ENCODE measurements at regions not wholly inside any gene's neighbourhood (a gene's known extent, or its start where the extent isn't known, plus 50 kb on each side); places are given as distances from the start of the nearest gene placed in this dataset.

DNA sequence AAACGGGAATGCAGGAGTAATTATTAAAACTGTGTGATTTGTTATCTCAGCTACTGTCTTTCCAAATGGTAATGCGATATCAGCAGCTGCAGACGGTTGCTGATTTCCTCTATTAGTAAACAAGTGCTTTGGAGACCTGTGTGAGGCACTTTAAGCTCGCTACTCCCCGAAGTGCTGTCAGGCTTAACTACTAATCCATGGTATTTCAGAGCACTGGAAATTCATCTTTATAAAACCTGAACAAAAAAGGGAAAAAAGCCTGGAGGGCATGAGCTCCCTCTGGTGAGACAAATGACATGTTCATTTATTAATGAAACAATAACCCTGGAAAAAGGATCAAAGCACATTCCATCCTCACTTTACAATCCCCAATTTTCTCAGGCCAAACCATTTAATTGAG is 143.6 kb upstream of the OTX2 start:
- no peak for DNase-seq
- TF ChIP-seq GATA1 (IDR thresholded peaks at IDR 0.05; ENCODE audit: low read depth, low read length) = no peak
- no peak for TF ChIP-seq POLR2A (IDR thresholded peaks at IDR 0.05; ENCODE audit: low read length)

DNA sequence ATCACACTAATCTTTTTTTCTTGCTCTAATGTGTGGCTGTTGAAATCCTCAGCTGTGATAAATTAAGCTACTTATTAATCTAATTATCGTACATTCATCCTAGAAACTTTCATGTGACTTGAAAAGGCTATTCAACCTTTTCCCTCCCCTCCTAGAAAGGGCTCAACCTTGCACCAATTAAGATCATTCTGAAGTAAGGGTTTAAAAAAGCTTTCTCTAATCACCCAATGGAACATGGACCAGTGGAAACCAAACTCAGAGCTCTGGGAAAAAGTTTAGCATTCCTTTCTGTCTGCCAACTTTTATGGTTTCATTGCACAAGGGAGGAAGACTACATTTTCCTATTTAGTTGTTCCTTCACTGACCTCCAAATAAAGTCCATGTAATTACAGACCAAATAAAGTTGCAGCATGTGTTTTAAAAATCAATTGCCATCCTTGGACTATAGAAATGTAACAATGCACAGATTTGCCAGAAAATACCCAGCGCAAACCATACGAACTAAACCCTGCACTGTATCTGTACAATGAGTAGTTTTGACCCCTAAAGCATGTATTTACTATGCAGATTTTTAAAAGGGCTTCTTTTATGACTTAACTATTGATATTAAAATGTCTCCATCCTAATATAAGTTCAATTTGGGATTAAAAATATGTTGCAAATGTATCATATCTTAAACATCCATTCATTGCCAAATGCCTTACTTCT is 142.6 kb upstream of the OTX2 start:
- no peak for TF ChIP-seq POLR2A (IDR thresholded peaks at IDR 0.05; ENCODE audit: low read length)
- TF ChIP-seq GATA1 (IDR thresholded peaks at IDR 0.05; ENCODE audit: low read depth, low read length) = no peak

DNA sequence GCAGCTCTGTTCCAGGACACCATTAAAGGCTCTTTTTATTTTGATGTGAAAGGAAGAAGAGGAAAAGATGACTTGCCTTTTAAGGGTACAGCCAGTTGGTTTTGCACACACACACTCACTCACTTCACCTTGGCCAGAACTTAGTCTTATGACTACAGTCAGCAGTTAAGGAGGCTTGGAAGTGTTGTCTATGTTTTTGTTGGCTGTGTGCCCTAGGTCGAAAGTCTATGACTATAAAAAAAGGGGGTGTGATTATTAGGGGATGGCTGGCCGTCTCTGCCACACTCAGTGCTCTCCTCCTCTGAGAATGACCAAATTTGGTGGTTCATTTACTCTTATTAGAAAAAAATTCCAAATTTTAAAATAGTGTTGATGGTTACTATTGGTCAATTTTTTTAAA is 139.5 kb upstream of the OTX2 start:
- TF ChIP-seq POLR2A (IDR thresholded peaks at IDR 0.05; ENCODE audit: low read length) (no peak), GATA1 (IDR thresholded peaks at IDR 0.05; ENCODE audit: low read depth, low read length) (no peak)
- DNase-seq = no peak

More for the DNA sequence above, 142.6 kb upstream of the OTX2 start:
- no peak for DNase-seq

DNA sequence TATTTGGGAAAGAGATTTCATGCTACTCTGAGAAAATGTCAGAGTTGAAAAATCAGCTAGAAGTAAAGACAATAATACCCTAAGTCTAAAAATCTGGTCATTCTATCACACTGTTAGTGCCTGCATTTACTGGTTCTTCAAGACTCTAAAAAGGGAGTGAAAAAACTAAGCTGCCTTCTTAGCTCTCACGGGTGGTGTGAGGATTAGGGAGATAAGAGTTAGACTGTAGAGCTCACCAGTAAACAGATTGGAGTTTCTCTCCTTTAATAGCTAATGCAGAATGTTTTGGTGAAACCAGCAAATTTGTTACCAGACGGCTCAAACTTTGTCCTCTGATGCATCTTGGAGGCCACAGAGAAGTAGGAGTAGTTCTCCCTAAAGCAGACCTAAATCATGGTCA is 135.0 kb upstream of the OTX2 start:
- TF ChIP-seq GATA1 (IDR thresholded peaks at IDR 0.05; ENCODE audit: low read depth, low read length) (no peak), POLR2A (IDR thresholded peaks at IDR 0.05; ENCODE audit: low read length) (no peak)
- no peak for DNase-seq

DNA sequence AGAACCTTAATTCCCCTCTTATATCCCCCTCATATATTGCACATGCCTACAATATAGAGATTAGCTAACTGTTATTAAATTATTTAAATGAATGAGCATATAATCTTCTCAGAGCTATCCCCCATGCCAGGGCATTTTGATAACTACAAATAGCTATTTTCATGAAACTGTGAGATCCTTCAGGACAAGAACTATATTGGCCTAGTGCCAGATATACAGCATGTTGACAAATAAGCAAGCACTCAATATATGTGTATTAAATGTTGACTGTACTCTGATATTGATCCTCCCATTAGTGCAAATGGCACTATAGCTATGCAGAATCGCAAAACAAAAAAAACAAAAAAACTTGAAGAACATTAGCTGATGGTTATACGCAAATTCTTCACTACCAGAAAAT is 134.1 kb upstream of the OTX2 start:
- DNase-seq = no peak
- TF ChIP-seq POLR2A (IDR thresholded peaks at IDR 0.05; ENCODE audit: low read length) (no peak), GATA1 (IDR thresholded peaks at IDR 0.05; ENCODE audit: low read depth, low read length) (no peak)

DNA sequence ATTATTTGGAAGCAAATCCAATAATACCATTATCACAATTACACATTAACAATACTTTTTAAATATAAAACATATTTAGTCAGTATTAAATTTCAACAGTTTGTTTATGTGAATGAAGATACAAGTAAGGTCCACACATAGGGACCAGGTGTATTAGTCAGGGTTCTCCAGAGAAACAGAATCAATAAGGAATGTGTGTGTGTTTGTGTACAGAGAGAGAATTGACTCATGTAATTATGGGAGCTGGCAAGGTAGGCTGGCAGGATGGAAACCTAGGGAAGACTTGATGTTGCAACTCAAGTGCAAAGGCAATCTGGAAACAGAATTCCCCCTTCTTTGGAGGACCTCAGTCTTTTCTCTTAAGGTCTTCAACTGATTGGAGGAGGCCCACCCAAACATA is 123.2 kb upstream of the OTX2 start:
- TF ChIP-seq GATA1 (IDR thresholded peaks at IDR 0.05; ENCODE audit: low read depth, low read length) = no peak
- TF ChIP-seq POLR2A (IDR thresholded peaks at IDR 0.05; ENCODE audit: low read length) = no peak
- no peak for DNase-seq

DNA sequence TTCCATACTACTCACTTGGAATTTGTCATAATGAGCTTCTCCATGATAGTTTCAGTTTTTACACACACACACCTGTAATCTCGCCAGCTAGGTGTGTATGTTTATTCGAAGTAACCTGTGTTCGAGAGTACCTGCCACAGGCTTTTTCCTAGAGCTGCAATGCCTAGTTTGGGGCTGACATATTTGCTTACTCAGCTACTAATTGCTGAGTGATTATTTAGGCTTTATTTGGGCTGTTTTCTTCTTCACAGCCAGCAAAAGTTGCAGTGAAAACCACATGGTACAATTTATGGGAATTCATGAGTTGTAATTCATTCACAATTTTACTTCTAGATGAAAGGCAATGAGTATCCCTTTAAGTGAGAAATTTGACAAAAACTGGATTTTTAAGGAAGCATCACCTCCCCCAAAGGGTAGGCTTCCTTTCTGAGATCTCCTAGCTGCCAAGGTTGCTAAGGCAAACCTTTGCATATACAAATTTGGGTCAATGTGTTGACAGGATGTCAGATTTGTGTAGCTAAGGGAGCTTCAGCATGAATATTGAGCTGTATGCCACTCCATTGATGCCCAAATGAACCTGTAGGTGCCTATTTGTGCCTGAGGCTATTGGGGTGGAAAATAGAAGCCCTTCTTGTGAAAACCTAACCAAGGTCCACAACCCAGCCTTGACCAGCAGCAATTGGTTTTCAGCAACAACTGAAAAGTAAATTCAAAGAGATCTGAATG is 108.7 kb upstream of the OTX2 start:
- DNase-seq = no peak
- TF ChIP-seq POLR2A (IDR thresholded peaks at IDR 0.05; ENCODE audit: low read length) (no peak), GATA1 (IDR thresholded peaks at IDR 0.05; ENCODE audit: low read depth, low read length) (no peak)

DNA sequence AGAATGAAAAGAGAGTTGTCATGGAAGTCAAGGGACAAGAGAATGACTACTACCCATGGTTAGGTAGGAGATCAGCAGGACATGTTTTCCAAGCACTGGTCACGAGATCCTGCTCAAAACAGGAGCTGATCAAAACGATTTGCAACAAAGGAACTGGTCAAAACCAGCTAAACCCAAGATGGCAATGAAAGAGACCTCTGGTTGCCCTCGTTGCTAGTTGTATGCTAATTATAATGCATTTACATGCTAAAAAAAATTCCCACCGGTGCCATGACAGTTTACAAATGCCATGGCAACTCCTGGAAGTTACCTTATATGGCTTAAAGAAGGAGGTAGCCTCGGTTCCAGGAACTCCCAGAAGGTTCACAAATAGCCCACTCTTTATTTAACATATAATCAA is 95.0 kb upstream of the OTX2 start:
- no peak for DNase-seq
- TF ChIP-seq GATA1 (IDR thresholded peaks at IDR 0.05; ENCODE audit: low read depth, low read length) = no peak
- no peak for TF ChIP-seq POLR2A (IDR thresholded peaks at IDR 0.05; ENCODE audit: low read length)

DNA sequence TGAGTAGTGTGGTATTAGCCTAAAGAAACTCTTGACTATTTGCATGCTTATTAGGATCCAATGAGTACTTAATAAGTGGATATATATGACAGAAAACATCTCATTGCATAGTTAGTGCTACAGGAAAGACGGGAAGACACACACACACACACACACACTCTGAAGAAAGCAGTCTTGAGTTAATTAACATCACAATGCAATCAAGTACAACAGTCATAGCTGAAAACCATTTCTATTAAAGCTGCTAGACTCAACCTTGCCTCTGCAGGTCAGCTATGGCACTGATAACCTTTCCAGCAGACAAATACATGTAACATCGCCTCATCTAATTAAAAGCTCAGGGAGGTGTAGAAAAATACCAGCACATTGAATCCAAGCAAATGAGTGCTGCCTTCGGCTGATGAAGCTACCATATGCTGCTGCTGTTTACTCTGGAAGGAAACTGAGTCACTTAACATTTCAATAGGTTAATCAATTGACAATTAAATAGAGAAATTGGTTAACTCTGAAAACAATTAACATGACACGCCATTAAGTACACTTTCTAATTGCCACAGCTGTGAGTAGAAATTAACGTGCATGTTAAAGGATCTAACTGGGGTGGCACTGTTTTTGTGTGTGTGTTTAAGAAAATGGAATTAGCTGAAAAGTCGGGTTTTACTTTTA is 93.2 kb upstream of the OTX2 start:
- DNase-seq = no peak
- TF ChIP-seq GATA1 (IDR thresholded peaks at IDR 0.05; ENCODE audit: low read depth, low read length) (no peak), POLR2A (IDR thresholded peaks at IDR 0.05; ENCODE audit: low read length) (no peak)

DNA sequence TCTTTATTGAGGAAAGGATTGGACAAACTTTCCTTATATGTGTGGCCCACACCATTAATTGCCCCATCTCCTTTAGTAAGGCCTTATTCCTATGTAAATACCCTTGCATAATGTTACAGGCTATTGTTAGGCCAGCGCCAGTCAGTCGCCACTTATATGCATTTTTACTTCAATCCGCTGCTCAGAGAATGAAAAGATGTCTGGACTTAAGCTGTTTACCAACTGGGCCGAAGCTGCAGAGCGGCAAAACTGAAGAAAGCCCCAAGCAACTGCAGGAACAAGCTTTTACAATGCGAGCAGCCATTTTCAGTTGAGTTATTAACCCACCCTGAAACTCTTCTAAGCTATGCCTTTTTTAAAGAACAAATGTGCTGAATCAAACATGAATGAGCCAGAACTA is 92.1 kb upstream of the OTX2 start:
- DNase-seq = no peak
- no peak for TF ChIP-seq POLR2A (IDR thresholded peaks at IDR 0.05; ENCODE audit: low read length)
- TF ChIP-seq GATA1 (IDR thresholded peaks at IDR 0.05; ENCODE audit: low read depth, low read length) = no peak

DNA sequence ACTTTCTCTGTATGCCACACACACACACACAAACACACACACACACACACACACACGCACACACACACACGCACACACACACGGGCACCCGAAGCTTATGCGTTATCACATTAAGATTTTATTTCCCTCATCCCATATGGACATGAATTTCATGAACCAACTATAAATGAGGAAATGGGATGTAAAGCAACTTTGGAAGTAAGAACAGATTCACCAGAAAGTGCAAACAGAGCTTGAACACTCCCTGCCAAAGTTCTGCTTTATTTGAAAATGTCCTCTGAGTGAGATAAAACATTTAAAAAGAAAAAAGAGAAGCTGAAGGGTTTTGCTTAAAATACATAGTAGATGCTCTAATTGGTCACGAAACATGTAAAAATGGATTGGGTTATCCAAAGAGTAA is 90.4 kb upstream of the OTX2 start:
- no peak for TF ChIP-seq POLR2A (IDR thresholded peaks at IDR 0.05; ENCODE audit: low read length)
- TF ChIP-seq GATA1 (IDR thresholded peaks at IDR 0.05; ENCODE audit: low read depth, low read length) = no peak
- DNase-seq = no peak

DNA sequence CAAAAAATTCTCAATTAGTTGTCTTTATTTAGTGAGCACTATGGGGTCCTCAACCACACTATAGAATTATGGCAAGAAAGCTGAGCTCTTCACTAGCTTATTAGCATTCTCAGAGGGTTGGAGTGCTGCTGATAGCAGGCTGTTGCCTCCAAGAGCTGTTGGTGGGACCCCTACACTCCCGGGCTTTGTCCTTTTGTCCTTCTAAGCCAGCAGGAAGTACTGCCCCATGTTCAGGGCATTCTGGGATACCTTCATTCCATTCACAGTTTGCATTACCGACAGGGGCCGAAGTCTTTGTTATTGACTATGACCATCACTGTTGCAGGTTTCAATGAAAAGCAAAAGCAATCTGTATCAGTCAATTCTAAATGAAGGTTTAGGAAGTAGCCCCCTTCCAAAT is 89.5 kb upstream of the OTX2 start:
- no peak for TF ChIP-seq POLR2A (IDR thresholded peaks at IDR 0.05; ENCODE audit: low read length)
- TF ChIP-seq GATA1 (IDR thresholded peaks at IDR 0.05; ENCODE audit: low read depth, low read length) = no peak

DNA sequence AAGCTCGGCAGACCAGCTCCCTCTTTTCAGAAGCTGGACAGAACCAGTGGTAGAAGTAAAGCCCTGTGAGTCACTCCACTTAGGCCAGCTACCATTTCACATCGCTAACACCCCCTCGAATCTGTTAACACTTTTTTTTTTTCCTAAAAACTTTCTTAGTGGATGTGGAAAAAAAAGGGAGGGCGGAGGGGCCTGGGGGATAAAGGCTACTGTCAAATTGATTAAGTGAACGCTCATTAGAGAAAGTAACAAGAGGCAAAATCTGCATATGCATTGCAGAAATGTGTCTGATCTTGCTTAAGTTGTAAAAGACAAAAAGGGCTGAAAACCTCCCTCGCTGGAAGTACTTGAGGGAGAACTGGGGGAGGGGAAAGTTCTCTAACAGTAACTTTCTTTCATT is 86.6 kb upstream of the OTX2 start:
- no peak for DNase-seq
- TF ChIP-seq POLR2A (IDR thresholded peaks at IDR 0.05; ENCODE audit: low read length) = no peak
- TF ChIP-seq GATA1 (IDR thresholded peaks at IDR 0.05; ENCODE audit: low read depth, low read length) = no peak

More for the DNA sequence above, 89.5 kb upstream of the OTX2 start:
- DNase-seq = no peak

DNA sequence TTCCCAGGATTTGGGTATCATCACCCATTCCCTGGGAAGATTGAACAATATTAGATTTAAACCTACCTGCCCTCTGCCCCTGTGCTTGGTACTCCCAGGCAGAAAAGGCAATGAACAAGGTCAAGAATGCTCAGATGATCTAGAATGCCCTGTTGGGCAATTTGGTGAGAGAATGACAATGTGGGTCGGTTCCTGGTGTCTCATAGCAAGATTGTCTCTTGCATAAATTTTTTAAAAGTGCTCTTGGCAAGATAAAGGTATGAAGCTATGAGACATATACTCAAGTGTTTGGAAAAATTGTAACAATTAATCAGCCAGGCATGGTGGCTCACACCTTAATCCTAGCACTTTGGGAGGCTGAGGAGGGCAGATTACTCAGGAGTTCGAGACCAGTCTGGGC is 86.0 kb upstream of the OTX2 start:
- TF ChIP-seq GATA1 (IDR thresholded peaks at IDR 0.05; ENCODE audit: low read depth, low read length) (no peak), POLR2A (IDR thresholded peaks at IDR 0.05; ENCODE audit: low read length) (no peak)
- no peak for DNase-seq
